ENCODE measurements at regions not wholly inside any gene's neighbourhood (a gene's known extent, or its start where the extent isn't known, plus 50 kb on each side); places are given as distances from the start of the nearest gene placed in this dataset.

DNA sequence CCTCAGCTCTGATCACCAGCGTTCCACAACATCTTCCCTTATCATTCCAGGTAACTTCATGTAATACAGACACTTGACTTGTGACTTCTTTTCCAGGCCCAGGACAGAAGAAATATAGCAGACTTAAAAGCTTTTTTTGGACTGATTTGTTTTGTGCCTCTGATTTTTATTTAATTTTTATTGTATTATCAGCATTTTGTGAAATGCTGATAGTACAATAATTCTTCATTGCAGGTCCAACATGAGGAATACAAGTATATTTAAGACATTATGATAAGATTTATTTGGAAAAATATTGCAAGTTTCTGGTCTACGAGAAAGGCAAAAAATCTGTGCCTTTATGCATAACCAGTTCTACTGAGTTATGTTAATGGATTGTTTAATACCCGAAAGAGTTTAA lies 94.5 kb upstream of the THUMPD2 start (continued):
- no peak for TF ChIP-seq NKRF (conservative IDR thresholded peaks at IDR 0.05)

- no peak for ATAC-seq
- ChIA-PET POLR2A (no interaction called here), SMC1A (ENCODE audit: uncharacterized antibody, unreplicated experiment) (no interaction called here), RAD21 (ENCODE audit: unreplicated experiment) (no interaction called here), CTCF (no interaction called here)
- Histone ChIP-seq H3K4me3 (no peak overlapping the region), H3K4me1 (ENCODE audit: control insufficient read depth, insufficient read depth, low read length) (no peaks in the 10 kb centered on the region), H3K9ac (ENCODE audit: control insufficient read depth, insufficient read depth, low read length) (no peak overlapping the region), H3K4me2 (ENCODE audit: control insufficient read depth, insufficient read depth) (no peak overlapping the region), H3K27me3 (replicated peaks in 1 of 2; ENCODE audit: control insufficient read depth in 2 of 2, insufficient read depth in 2 of 2, low read length in 1 of 2) (peaks cover 0 to 1% of the 10 kb centered on the region in 2 experiments; a peak in 1 of 4 replicates), H3K9me3 (replicated peaks; ENCODE audit: control insufficient read depth, insufficient read depth, low read length) (no peaks in the 10 kb centered on the region), H3K36me3 (ENCODE audit: control insufficient read depth in 2 of 2, insufficient read depth in 2 of 2, low read length in 1 of 2) (no peaks in the 10 kb centered on the region), H3K27ac (ENCODE audit: control insufficient read depth, insufficient read depth) (no peak overlapping the region), H4K20me1 (ENCODE audit: control insufficient read depth, insufficient read depth) (no peaks in the 10 kb centered on the region), H3K79me2 (ENCODE audit: control insufficient read depth, insufficient read depth, low read length) (no peaks in the 10 kb centered on the region), H2AFZ (ENCODE audit: control insufficient read depth, low read depth, low read length) (no peak overlapping the region)
- FAIRE-seq, result no peak
- intact Hi-C loops (cut with micrococcal nuclease; ENCODE audit: unreplicated experiment) (no loop called here), in situ Hi-C loops (cut with MboI) (no loop called here)
- BruUV-seq (replicated peaks), result no TSS peak
- DNase-seq (ENCODE audit: low read depth, low spot score), result no peak
- WGBS (ENCODE audit: insufficient coverage, insufficient replicate concordance, low lambda C conversion rate, missing lambda C conversion rate), result 85% methylated on average over 2 of the region's 2 CpGs
- TF ChIP-seq JUND (IDR thresholded peaks at IDR 0.05; ENCODE audit: low read depth, low read length), result no peak
- no peak for TF ChIP-seq HCFC1 (IDR thresholded peaks at IDR 0.05; ENCODE audit: low read length)
- TF ChIP-seq, protein P1, sequence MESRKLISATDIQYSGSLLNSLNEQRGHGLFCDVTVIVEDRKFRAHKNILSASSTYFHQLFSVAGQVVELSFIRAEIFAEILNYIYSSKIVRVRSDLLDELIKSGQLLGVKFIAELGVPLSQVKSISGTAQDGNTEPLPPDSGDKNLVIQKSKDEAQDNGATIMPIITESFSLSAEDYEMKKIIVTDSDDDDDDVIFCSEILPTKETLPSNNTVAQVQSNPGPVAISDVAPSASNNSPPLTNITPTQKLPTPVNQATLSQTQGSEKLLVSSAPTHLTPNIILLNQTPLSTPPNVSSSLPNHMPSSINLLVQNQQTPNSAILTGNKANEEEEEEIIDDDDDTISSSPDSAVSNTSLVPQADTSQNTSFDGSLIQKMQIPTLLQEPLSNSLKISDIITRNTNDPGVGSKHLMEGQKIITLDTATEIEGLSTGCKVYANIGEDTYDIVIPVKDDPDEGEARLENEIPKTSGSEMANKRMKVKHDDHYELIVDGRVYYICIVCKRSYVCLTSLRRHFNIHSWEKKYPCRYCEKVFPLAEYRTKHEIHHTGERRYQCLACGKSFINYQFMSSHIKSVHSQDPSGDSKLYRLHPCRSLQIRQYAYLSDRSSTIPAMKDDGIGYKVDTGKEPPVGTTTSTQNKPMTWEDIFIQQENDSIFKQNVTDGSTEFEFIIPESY (IDR thresholded peaks at IDR 0.05), result no peak
- no peak for TF ChIP-seq ZNF217 (IDR thresholded peaks at IDR 0.05)
- TF ChIP-seq, protein P2, sequence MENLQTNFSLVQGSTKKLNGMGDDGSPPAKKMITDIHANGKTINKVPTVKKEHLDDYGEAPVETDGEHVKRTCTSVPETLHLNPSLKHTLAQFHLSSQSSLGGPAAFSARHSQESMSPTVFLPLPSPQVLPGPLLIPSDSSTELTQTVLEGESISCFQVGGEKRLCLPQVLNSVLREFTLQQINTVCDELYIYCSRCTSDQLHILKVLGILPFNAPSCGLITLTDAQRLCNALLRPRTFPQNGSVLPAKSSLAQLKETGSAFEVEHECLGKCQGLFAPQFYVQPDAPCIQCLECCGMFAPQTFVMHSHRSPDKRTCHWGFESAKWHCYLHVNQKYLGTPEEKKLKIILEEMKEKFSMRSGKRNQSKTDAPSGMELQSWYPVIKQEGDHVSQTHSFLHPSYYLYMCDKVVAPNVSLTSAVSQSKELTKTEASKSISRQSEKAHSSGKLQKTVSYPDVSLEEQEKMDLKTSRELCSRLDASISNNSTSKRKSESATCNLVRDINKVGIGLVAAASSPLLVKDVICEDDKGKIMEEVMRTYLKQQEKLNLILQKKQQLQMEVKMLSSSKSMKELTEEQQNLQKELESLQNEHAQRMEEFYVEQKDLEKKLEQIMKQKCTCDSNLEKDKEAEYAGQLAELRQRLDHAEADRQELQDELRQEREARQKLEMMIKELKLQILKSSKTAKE (IDR thresholded peaks at IDR 0.05; ENCODE audit: low read depth, poor library complexity, severe bottlenecking), result no peak
- no peak for TF ChIP-seq BMI1 (IDR thresholded peaks at IDR 0.05; ENCODE audit: borderline replicate concordance)
- TF ChIP-seq POLR2A (IDR thresholded peaks at IDR 0.05; ENCODE audit: low read depth, low read length), result no peak
- TF ChIP-seq, protein P3, sequence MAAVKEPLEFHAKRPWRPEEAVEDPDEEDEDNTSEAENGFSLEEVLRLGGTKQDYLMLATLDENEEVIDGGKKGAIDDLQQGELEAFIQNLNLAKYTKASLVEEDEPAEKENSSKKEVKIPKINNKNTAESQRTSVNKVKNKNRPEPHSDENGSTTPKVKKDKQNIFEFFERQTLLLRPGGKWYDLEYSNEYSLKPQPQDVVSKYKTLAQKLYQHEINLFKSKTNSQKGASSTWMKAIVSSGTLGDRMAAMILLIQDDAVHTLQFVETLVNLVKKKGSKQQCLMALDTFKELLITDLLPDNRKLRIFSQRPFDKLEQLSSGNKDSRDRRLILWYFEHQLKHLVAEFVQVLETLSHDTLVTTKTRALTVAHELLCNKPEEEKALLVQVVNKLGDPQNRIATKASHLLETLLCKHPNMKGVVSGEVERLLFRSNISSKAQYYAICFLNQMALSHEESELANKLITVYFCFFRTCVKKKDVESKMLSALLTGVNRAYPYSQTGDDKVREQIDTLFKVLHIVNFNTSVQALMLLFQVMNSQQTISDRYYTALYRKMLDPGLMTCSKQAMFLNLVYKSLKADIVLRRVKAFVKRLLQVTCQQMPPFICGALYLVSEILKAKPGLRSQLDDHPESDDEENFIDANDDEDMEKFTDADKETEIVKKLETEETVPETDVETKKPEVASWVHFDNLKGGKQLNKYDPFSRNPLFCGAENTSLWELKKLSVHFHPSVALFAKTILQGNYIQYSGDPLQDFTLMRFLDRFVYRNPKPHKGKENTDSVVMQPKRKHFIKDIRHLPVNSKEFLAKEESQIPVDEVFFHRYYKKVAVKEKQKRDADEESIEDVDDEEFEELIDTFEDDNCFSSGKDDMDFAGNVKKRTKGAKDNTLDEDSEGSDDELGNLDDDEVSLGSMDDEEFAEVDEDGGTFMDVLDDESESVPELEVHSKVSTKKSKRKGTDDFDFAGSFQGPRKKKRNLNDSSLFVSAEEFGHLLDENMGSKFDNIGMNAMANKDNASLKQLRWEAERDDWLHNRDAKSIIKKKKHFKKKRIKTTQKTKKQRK (IDR thresholded peaks at IDR 0.05; ENCODE audit: low read depth, low read length), result no peak
- no peak for TF ChIP-seq NR2C1 (IDR thresholded peaks at IDR 0.05)
- no peak for TF ChIP-seq BCL11A (IDR thresholded peaks at IDR 0.05; ENCODE audit: low read depth, low read length)
- no peak for TF ChIP-seq MTA2 (IDR thresholded peaks at IDR 0.05; ENCODE audit: low read depth)
Measured at GRCh38 chr2:39872748-39873147, 93.7 kb upstream of the THUMPD2 start.

All from GM12878 (cell line).